HCT116 (cell line): ENCODE measurements at regions not wholly inside any gene's neighbourhood (a gene's known extent, or its start where the extent isn't known, plus 50 kb on each side); places are given as distances from the start of the nearest gene placed in this dataset.

ENCODE experiments used
- ATAC-seq: fragments of 200-7000 bp; cut with Tn5 transposase; 2 replicates; pipeline ENCODE4 v1.9.1; 2020; ENCODE audit warnings: mild to moderate bottlenecking, moderate library complexity
- BruUV-seq: library from RNA; stranded (reverse); fragments of 400-500 nt; replicated peaks from 2 replicates; lab custom pipeline; 2021; lab: Mats Ljungman, UMichigan
- CTCF ChIA-PET: fragments of 300-600 bp; sonication (Branson Sonifier 250); formaldehyde crosslinking; loops from one replicate; lab custom pipeline; 2021; ENCODE audit warnings: antibody characterized with exemption; lab: Charles Lee
- POLR2A ChIA-PET: fragments of 300-600, 350-600 bp; sonication (Branson Sonifier 250); formaldehyde crosslinking; loops from one replicate; lab custom pipeline; 2021; ENCODE audit warnings: antibody characterized with exemption; lab: Charles Lee
- RAD21 ChIA-PET, 2 experiments: fragments of 300-600 bp; sonication (Branson Sonifier 250); formaldehyde crosslinking; loops; one replicate each; lab custom pipeline; 2023; ENCODE audit warnings: low total read pairs in 2 of 2; ENCODE audit not compliant: uncharacterized antibody in 2 of 2, unreplicated experiment in 2 of 2, low non-redundant PET in 1 of 2; lab: Charles Lee
- DNase-seq: peaks from one replicate; pipeline ENCODE4 v3.0.0-alpha.2; 2010; ENCODE audit warnings: low read depth, low spot score
- H2AFZ ChIP-seq: fragments of 200-600 bp; shearing (Covaris generic), sonication (generic); 2 replicates; pipeline ENCODE4 v1.6.1; 2017; ENCODE audit warnings: low read depth, mixed run types, mixed read lengths, antibody characterized with exemption, low read length; ENCODE audit not compliant: poor library complexity, severe bottlenecking
- H3K27ac ChIP-seq: 2 replicates; pipeline ENCODE4 v1.5.1; 2012; ENCODE audit warnings: low read depth, low read length
- H3K27me3 ChIP-seq: fragments of 200-600 bp; sonication (generic); 2 replicates; pipeline ENCODE4 v1.6.1; 2016; ENCODE audit warnings: mixed run types, low read length, mixed read lengths; ENCODE audit not compliant: insufficient read depth
- H3K36me3 ChIP-seq, 2 experiments: fragments of 200-500 bp in 1 of 2; fragments of 200-600 bp in 1 of 2; sonication (Bioruptor generic) in 1 of 2; sonication (generic) in 1 of 2; 2 replicates each; pipeline versions ENCODE4 v1.5.1 to v1.6.1; 2014 to 2016; ENCODE audit warnings: low read length in 2 of 2, inconsistent platforms in 1 of 2, mixed read lengths in 1 of 2, mixed run types in 1 of 2; ENCODE audit not compliant: insufficient read depth in 2 of 2, control insufficient read depth in 1 of 2
- H3K4me1 ChIP-seq, 2 experiments: fragments of 200-600 bp in 1 of 2; sonication (generic) in 1 of 2; 2 replicates each; pipeline versions ENCODE4 v1.5.1 to v1.6.1; 2012 to 2017; ENCODE audit warnings: low read length in 2 of 2, inconsistent platforms in 1 of 2, mild to moderate bottlenecking in 1 of 2, mixed read lengths in 1 of 2, mixed run types in 1 of 2, moderate library complexity in 1 of 2; ENCODE audit not compliant: insufficient read depth in 2 of 2, control insufficient read depth in 1 of 2
- H3K4me2 ChIP-seq: fragments of 200-600 bp; sonication (generic); 2 replicates; pipeline ENCODE4 v1.6.1; 2017; ENCODE audit warnings: mixed run types, low read length, mixed read lengths
- H3K4me3 ChIP-seq, 2 experiments: fragments of 200-600 bp in 1 of 2; sonication (generic) in 1 of 2; replicated peaks in 1 of 2; 2 replicates each; pipeline ENCODE4 v1.5.1; 2011 to 2016; ENCODE audit warnings: low read length in 2 of 2, control low read depth in 1 of 2, low read depth in 1 of 2, mild to moderate bottlenecking in 1 of 2, mixed read lengths in 1 of 2, mixed run types in 1 of 2
- H3K79me2 ChIP-seq: fragments of 200-600 bp; sonication (generic); 2 replicates; pipeline ENCODE4 v1.6.1; 2017; ENCODE audit warnings: mild to moderate bottlenecking, mixed run types, low read length, moderate library complexity, mixed read lengths; ENCODE audit not compliant: insufficient read depth
- H3K9ac ChIP-seq: fragments of 200-600 bp; sonication (generic); 2 replicates; pipeline ENCODE4 v1.6.1; 2016; ENCODE audit warnings: low read length, mixed read lengths
- H3K9me2 ChIP-seq: fragments of 200-600 bp; sonication (generic), shearing (Covaris generic); 2 replicates; pipeline ENCODE4 v1.6.1; 2017; ENCODE audit warnings: mixed run types, mild to moderate bottlenecking, moderate library complexity; ENCODE audit not compliant: insufficient read depth
- H3K9me3 ChIP-seq, 2 experiments: fragments of 200-500 bp in 1 of 2; fragments of 200-600 bp in 1 of 2; sonication (Bioruptor generic) in 1 of 2; sonication (generic) in 1 of 2; 2 replicates each; pipeline ENCODE4 v1.6.1; 2014 to 2017; ENCODE audit warnings: low read length in 2 of 2, mixed read lengths in 2 of 2, inconsistent platforms in 1 of 2, low read depth in 1 of 2, mild to moderate bottlenecking in 1 of 2, mixed run types in 1 of 2, moderate library complexity in 1 of 2; ENCODE audit not compliant: control insufficient read depth in 1 of 2, insufficient read depth in 1 of 2
- H4K20me1 ChIP-seq: fragments of 200-600 bp; sonication (generic), shearing (Covaris generic); 2 replicates; pipeline ENCODE4 v1.6.1; 2017; ENCODE audit warnings: mixed run types, mild to moderate bottlenecking, moderate library complexity; ENCODE audit not compliant: insufficient read depth
- EZH2 ChIP-seq: fragments of 200-600 bp; sonication (generic); IDR thresholded peaks from 2 replicates; pipeline ENCODE4 v1.6.1; 2017; ENCODE audit warnings: antibody characterized with exemption, mixed run types
- EZH2phosphoT487 ChIP-seq: fragments of 200-600 bp; IDR thresholded peaks from 2 replicates; pipeline ENCODE4 v1.6.1; 2018; ENCODE audit warnings: antibody characterized with exemption, borderline replicate concordance
- JUND ChIP-seq: IDR thresholded peaks from 2 replicates; pipeline ENCODE4 v1.6.1; 2012
- MAX ChIP-seq: IDR thresholded peaks from 2 replicates; pipeline ENCODE4 v1.6.1; 2012
- POLR2A ChIP-seq: IDR thresholded peaks from 2 replicates; pipeline ENCODE4 v1.7.0; 2011; ENCODE audit warnings: borderline replicate concordance; ENCODE audit not compliant: insufficient read depth, insufficient read length; ENCODE audit errors: extremely low read depth
- POLR2AphosphoS5 ChIP-seq: IDR thresholded peaks from 2 replicates; pipeline ENCODE4 v1.6.1; 2011; ENCODE audit warnings: mild to moderate bottlenecking, low read depth, low read length, moderate library complexity
- RAD21 ChIP-seq: IDR thresholded peaks from 2 replicates; pipeline ENCODE4 v1.6.1; 2012; ENCODE audit warnings: low read depth, mild to moderate bottlenecking
- SP1 ChIP-seq: IDR thresholded peaks from 2 replicates; pipeline ENCODE4 v1.6.1; 2012; ENCODE audit warnings: low read depth
- SRF ChIP-seq: IDR thresholded peaks from 2 replicates; pipeline ENCODE4 v1.6.1; 2012; ENCODE audit warnings: low read depth
- TCF7L2 ChIP-seq: IDR thresholded peaks from 2 replicates; pipeline ENCODE4 v1.7.0; 2011; ENCODE audit warnings: borderline replicate concordance, inconsistent platforms; ENCODE audit not compliant: insufficient read depth, insufficient read length; ENCODE audit errors: extremely low read depth
- ZFX ChIP-seq: fragments of 450-650 bp; IDR thresholded peaks from 2 replicates; pipeline ENCODE4 v1.6.1; 2017
- intact Hi-C: fragments of 100-400 bp; cut with micrococcal nuclease; formaldehyde crosslinking; loops from 2 replicates; pipeline ENCODE4 v1.10.0; 2022
- TF ChIP-seq, protein P1 (sequence below), 3 experiments: fragments of 200-600 bp in 1 of 3; sonication (generic) in 1 of 3; IDR thresholded peaks in 2 of 3; conservative IDR thresholded peaks in 1 of 3; 2 replicates each; pipeline ENCODE4 v1.5.1; 2012 to 2017; ENCODE audit warnings: low read depth in 2 of 3, low read length in 2 of 3, antibody characterized with exemption in 1 of 3, borderline replicate concordance in 1 of 3, control low read depth in 1 of 3, mild to moderate bottlenecking in 1 of 3, mixed read lengths in 1 of 3, mixed run types in 1 of 3, moderate library complexity in 1 of 3; ENCODE audit not compliant: insufficient read depth in 1 of 3
- TF ChIP-seq, protein P2 (sequence below): IDR thresholded peaks from 2 replicates; pipeline ENCODE4 v1.6.1; 2011; ENCODE audit warnings: mild to moderate bottlenecking, low read length, moderate library complexity; ENCODE audit not compliant: insufficient replicate concordance; ENCODE audit errors: extremely low read depth

DNA sequence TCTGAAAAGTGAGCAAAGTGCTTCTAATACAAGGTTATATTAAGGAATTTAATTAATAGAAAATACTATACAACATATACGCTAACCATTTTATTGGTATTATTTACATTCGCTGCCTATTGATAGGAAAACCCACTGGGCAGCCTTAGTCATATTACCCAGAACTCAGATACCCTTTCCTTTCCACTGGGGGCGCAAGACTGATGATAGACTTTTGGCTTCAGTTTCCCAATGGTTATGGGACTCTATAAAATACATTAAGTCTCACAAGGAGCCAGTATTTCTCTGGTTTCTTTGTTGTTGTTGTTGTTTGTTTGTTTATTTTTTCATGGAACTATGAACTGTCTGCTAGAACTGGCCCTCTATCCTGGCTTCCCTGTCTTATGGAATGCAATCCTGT, 471.1 kb upstream of the KIRREL3 start:
- Histone ChIP-seq H3K36me3 (no peaks in the 10 kb centered on the region), H3K9me2 (no peaks in the 10 kb centered on the region), H3K27ac (no peak overlapping the region), H3K79me2 (no peaks in the 10 kb centered on the region), H3K4me2 (no peak overlapping the region), H3K4me3 (no peak overlapping the region), H2AFZ (no peak overlapping the region), H3K9ac (no peak overlapping the region), H3K27me3 (no peaks in the 10 kb centered on the region), H3K4me1 (no peaks in the 10 kb centered on the region), H3K9me3 (peaks cover 3 to 19% of the 10 kb centered on the region in 2 experiments; a peak in 2 of 4 replicates), H4K20me1 (no peaks in the 10 kb centered on the region)
- no TSS peak for BruUV-seq
- intact Hi-C loops: no loop called here
- ChIA-PET CTCF (no interaction called here), POLR2A (no interaction called here), RAD21 (no interaction called here)
- ATAC-seq: no peak
- no peak for DNase-seq
- TF ChIP-seq RAD21: no peak
- TF ChIP-seq EZH2phosphoT487: no peak
- TF ChIP-seq, protein P1, sequence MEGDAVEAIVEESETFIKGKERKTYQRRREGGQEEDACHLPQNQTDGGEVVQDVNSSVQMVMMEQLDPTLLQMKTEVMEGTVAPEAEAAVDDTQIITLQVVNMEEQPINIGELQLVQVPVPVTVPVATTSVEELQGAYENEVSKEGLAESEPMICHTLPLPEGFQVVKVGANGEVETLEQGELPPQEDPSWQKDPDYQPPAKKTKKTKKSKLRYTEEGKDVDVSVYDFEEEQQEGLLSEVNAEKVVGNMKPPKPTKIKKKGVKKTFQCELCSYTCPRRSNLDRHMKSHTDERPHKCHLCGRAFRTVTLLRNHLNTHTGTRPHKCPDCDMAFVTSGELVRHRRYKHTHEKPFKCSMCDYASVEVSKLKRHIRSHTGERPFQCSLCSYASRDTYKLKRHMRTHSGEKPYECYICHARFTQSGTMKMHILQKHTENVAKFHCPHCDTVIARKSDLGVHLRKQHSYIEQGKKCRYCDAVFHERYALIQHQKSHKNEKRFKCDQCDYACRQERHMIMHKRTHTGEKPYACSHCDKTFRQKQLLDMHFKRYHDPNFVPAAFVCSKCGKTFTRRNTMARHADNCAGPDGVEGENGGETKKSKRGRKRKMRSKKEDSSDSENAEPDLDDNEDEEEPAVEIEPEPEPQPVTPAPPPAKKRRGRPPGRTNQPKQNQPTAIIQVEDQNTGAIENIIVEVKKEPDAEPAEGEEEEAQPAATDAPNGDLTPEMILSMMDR (IDR thresholded peaks at IDR 0.05 in 2 of 3, conservative IDR thresholded peaks at IDR 0.05 in 1 of 3; ENCODE audit: borderline replicate concordance in 1 of 3, insufficient read depth in 1 of 3, low read depth in 2 of 3, low read length in 2 of 3): peak in 1 of 3 experiments; percentile 27; a peak in 2 of 6 replicates
- TF ChIP-seq POLR2AphosphoS5: no peak
- TF ChIP-seq SRF: no peak

DNA sequence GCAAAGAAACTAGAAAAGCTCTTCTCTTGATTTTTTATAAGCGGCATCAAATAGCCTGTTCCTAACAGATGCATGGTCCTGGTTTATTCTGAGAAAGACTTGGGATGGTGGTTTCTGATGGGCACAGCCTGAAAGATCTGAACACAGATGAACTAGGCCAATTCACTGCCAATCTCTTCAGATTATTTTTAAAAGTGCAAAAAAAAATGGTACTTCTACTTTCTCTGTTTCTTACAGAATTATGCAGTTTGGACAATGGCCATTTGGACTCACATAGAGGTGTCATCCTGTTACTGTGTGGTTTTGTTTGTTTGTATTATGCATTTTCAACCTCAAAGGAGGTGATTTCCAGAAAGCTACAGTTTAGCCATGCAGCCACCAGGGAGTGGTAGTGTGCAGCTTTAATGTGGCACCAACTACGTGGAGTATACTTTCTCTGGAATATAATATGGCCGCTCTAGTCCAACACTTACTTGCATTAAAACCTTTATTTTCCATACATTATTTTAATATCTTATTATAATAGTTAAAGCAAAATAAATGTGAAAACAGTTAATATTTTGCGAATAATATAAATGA, 469.8 kb upstream of the KIRREL3 start:
- Histone ChIP-seq H3K4me2 (no peak overlapping the region), H2AFZ (no peak overlapping the region), H3K79me2 (no peaks in the 10 kb centered on the region), H3K27me3 (no peaks in the 10 kb centered on the region), H3K9me2 (no peaks in the 10 kb centered on the region), H3K27ac (no peak overlapping the region), H3K4me3 (no peak overlapping the region), H4K20me1 (no peaks in the 10 kb centered on the region), H3K9ac (no peak overlapping the region), H3K4me1 (no peaks in the 10 kb centered on the region), H3K36me3 (no peaks in the 10 kb centered on the region), H3K9me3 (peaks cover 3 to 16% of the 10 kb centered on the region in 2 experiments; a peak in 2 of 4 replicates)
- POLR2A ChIA-PET: no interaction called here
- no peak for DNase-seq
- intact Hi-C loops: no loop called here
- RAD21 ChIA-PET: no interaction called here
- no peak for ATAC-seq
- CTCF ChIA-PET: no interaction called here
- no TSS peak for BruUV-seq
- TF ChIP-seq EZH2phosphoT487: no peak
- TF ChIP-seq EZH2: no peak
- TF ChIP-seq SRF: no peak
- TF ChIP-seq POLR2A: no peak
- TF ChIP-seq, protein P2, sequence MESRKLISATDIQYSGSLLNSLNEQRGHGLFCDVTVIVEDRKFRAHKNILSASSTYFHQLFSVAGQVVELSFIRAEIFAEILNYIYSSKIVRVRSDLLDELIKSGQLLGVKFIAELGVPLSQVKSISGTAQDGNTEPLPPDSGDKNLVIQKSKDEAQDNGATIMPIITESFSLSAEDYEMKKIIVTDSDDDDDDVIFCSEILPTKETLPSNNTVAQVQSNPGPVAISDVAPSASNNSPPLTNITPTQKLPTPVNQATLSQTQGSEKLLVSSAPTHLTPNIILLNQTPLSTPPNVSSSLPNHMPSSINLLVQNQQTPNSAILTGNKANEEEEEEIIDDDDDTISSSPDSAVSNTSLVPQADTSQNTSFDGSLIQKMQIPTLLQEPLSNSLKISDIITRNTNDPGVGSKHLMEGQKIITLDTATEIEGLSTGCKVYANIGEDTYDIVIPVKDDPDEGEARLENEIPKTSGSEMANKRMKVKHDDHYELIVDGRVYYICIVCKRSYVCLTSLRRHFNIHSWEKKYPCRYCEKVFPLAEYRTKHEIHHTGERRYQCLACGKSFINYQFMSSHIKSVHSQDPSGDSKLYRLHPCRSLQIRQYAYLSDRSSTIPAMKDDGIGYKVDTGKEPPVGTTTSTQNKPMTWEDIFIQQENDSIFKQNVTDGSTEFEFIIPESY: no peak
- TF ChIP-seq JUND: no peak
- TF ChIP-seq TCF7L2: no peak
- no peak for TF ChIP-seq ZFX
- no peak for TF ChIP-seq SP1
- no peak for TF ChIP-seq MAX
